Stimulated activated effector memory CD8-positive, alpha-beta T cell treated with anti-CD3 and anti-CD28 coated beads, Interleukin-12 subunit alpha, Interleukin-12 subunit beta, amount 100 ng/mL, for 72 hours (primary cell): ENCODE measurements at regions not wholly inside any gene's neighbourhood (a gene's known extent, or its start where the extent isn't known, plus 50 kb on each side); places are given as distances from the start of the nearest gene placed in this dataset.

Source experiments
- ATAC-seq: fragments of 150-1000 bp; cut with Tn5 transposase; 2 replicates; pipeline ENCODE4 v1.10.0; 2021
- DNase-seq, 2 donors: peaks; one replicate each; pipeline ENCODE4 v3.0.0; 2021 to 2022; ENCODE audit warnings: low spot score in 2 of 2
- H3K27ac Mint-ChIP-seq: one replicate; pipeline ENCODE4 v1.8.0; 2022; ENCODE audit warnings: mild to moderate bottlenecking, mixed read lengths
- H3K36me3 Mint-ChIP-seq: one replicate; pipeline ENCODE4 v1.8.0; 2022; ENCODE audit warnings: mild to moderate bottlenecking, mixed read lengths
- H3K4me1 Mint-ChIP-seq: one replicate; pipeline ENCODE4 v1.8.0; 2022; ENCODE audit warnings: mixed read lengths
- H3K4me3 Mint-ChIP-seq: one replicate; pipeline ENCODE4 v1.8.0; 2022; ENCODE audit warnings: mild to moderate bottlenecking, mixed read lengths
- H3K9me3 Mint-ChIP-seq: one replicate; pipeline ENCODE4 v1.8.0; 2022; ENCODE audit warnings: mixed read lengths

DNA sequence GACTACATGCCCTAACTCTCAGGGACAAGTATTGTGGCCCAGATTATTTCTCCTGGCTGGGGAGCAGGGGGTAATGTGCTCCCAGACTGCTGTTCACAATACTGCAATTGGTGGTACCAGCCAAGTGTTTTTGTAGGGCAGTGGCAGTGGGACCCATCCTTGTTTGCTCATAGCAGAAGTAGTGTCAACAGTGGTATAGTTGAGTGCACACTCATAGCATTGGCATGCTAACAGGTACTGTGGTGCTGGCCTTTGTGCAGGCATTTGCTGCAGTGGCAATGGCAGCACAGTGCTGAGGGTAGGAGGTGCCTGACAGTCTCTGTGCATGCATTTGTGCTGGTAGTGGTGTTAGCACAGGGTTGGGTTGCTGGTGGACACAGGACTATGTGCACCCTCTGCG, 995.0 kb downstream of the SH3BGRL start:
- Mint-ChIP-seq H3K27ac (no peak overlapping the region), H3K36me3 (no peaks in the 10 kb centered on the region), H3K4me3 (no peak overlapping the region), H3K9me3 (peaks cover 4% of the 10 kb centered on the region), H3K4me1 (no peaks in the 10 kb centered on the region)
- no peak for DNase-seq
- no peak for ATAC-seq

DNA sequence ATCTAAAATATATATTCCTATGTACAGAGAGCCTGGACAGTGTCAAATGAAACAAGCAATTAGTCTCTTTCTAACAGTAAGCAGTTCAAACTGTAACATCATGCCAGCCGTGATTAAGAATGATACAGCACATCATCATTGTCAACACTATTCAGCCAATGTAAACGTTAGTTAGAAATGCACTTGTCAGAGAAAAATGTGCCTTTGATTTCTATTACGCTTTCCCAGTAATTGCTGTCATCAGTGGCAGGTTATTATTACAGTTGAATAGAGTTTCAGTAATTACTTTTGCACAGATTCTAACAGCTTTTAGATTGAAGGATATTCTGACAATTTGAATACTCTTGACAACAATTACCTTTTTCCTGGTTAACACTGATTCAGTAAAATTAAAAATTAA, 1007.1 kb downstream of the SH3BGRL start:
- Mint-ChIP-seq H3K4me1 (no peaks in the 10 kb centered on the region), H3K4me3 (no peak overlapping the region), H3K9me3 (no peaks in the 10 kb centered on the region), H3K36me3 (no peaks in the 10 kb centered on the region), H3K27ac (no peak overlapping the region)
- ATAC-seq (no peak), DNase-seq (no peak)

DNA sequence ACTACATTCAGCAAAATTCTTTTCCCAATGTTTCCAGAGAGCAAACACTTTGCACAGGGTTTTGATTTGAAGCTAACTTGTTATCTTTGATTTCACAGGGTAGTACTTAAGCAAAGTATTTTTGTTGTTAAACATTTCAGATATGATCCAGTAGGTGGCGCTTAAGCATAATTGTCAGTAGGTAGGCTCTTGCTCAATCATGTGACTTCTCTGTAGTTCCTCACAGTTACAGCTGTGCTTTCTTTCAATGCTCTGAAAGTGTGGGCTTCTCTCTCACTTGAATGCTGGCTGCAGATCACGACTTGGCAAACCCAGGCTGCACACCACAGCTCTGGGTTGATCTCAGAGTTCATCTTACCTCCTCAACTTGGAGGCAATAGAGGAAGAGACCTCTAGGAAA, 1016.5 kb downstream of the SH3BGRL start:
- Mint-ChIP-seq H3K27ac (no peak overlapping the region), H3K36me3 (no peaks in the 10 kb centered on the region), H3K4me1 (no peaks in the 10 kb centered on the region), H3K9me3 (peaks cover 6% of the 10 kb centered on the region), H3K4me3 (no peak overlapping the region)
- ATAC-seq (no peak), DNase-seq (no peak)

DNA sequence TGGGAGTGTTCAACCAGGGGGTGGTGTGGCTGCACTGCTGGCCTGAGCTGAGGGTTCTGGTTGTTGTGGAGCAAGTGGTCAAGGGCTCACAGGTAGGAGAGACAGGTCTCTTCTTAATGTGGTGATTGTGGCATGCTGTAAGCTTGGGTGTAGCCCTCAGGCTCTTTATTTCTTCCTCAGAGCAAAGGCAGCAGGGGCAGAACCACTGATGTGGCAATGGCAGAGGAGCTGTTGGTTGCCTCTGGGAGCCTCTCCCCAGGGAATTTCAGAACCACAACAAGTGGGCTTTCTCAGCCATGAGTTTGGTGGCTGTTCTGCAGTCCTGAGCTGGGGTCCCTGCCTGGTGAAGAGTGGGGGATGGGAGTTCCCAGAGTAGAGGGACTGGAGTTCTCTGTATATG, 1017.2 kb downstream of the SH3BGRL start:
- H3K27ac Mint-ChIP-seq: no peak overlapping the region
- ATAC-seq: no peak

DNA sequence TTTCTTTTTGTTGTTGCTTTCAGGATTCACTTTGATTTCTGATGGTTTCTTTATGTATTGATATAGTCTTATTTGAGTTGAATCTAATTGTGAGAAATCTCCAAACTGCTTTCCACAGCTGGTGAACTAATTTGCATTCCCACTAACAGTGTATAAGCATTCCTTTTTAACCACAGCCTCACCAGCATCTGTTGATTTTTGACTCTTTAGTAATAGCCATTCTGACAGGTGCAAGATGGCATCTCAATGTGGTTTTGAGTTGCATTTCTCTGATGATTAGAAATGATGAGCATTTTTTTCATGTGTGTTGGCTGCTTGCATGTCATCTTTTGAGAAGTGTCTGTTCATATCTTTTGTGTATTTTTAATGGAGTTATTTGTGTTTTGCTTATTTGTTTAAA, 1023.1 kb downstream of the SH3BGRL start:
- ATAC-seq: no peak
- H3K36me3 Mint-ChIP-seq: no peaks in the 10 kb centered on the region
- H3K4me1 Mint-ChIP-seq: no peaks in the 10 kb centered on the region
- no peak overlapping the region for H3K4me3 Mint-ChIP-seq
- H3K27ac Mint-ChIP-seq: no peak overlapping the region
- no peaks in the 10 kb centered on the region for H3K9me3 Mint-ChIP-seq
- no peak for DNase-seq

More for the DNA sequence above, 1017.2 kb downstream of the SH3BGRL start:
- DNase-seq: no peak
- H3K4me1 Mint-ChIP-seq: no peaks in the 10 kb centered on the region
- H3K4me3 Mint-ChIP-seq: no peak overlapping the region
- H3K36me3 Mint-ChIP-seq: no peaks in the 10 kb centered on the region
- H3K9me3 Mint-ChIP-seq: peaks cover 6% of the 10 kb centered on the region

DNA sequence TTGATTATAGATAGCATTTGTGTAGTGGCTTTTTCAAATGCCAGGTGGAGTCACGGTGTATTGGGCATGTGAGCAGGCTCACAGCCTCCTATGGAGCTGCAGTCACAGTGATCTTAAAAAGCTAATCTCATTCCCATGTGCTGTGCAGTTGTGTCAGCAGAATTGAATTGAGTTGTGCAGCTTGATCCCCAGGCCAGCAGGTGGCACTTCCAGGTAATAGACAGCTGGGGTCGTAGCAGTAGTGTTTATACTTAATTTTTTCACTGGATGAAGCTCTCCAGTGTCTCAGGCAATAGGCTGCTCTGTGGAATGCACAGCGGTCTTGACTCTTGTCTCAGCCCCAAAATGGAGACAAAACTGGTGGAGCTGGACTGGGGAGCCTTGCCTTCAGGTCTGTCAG, 1028.1 kb downstream of the SH3BGRL start:
- H3K9me3 Mint-ChIP-seq: no peaks in the 10 kb centered on the region
- no peaks in the 10 kb centered on the region for H3K36me3 Mint-ChIP-seq
- H3K4me3 Mint-ChIP-seq: no peak overlapping the region
- DNase-seq (no peak), ATAC-seq (no peak)
- no peak overlapping the region for H3K27ac Mint-ChIP-seq
- no peaks in the 10 kb centered on the region for H3K4me1 Mint-ChIP-seq

DNA sequence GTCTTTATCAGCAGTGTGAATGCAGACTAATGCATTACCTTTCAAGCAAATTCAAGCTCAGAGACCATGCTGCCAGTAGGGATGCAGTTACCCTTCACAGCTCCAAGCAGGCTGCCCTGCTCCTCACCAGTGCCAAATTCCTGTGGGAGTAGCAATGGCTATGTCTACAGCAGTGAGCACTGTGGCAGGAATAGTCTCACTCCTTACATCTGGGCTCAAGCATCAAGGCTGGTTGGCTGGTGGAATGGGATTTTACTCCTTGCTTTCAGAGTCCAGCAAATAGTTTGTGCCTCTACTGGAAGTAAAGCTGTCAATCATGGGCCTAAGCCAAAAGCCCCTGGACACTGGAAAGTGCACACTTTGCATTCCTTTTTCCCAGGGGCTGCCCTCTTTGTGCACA, 1030.8 kb downstream of the SH3BGRL start:
- H3K36me3 Mint-ChIP-seq: no peaks in the 10 kb centered on the region
- no peak for DNase-seq
- H3K27ac Mint-ChIP-seq: no peak overlapping the region
- peaks cover 3% of the 10 kb centered on the region for H3K9me3 Mint-ChIP-seq
- H3K4me3 Mint-ChIP-seq: no peak overlapping the region
- no peak for ATAC-seq
- H3K4me1 Mint-ChIP-seq: no peaks in the 10 kb centered on the region

DNA sequence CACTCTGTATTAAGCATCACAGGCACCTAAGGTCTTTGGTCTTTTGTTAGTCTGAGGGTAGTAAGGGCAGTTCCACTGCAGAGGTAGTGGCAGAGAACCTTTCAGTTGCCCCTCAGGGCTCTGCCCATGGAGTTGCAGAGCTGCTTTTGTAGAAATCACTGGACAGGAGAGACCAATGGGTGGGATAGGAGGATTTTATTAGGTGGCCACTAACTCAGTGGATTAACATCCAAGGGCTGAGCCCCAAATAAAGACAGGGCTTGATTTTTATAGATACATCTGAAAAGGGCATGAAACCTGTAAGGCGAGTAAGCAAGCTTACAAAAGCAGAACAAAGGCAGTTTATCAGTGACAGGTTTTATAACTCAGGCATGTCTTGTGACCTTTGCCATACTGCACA, 1035.4 kb downstream of the SH3BGRL start:
- H3K4me1 Mint-ChIP-seq: no peaks in the 10 kb centered on the region
- H3K36me3 Mint-ChIP-seq: no peaks in the 10 kb centered on the region
- no peak overlapping the region for H3K4me3 Mint-ChIP-seq
- ATAC-seq (no peak), DNase-seq (no peak)
- peaks cover 11% of the 10 kb centered on the region for H3K9me3 Mint-ChIP-seq
- no peak overlapping the region for H3K27ac Mint-ChIP-seq
